ENCODE measurements at regions not wholly inside any gene's neighbourhood (a gene's known extent, or its start where the extent isn't known, plus 50 kb on each side); places are given as distances from the start of the nearest gene placed in this dataset.

GRCh38 chr15:70580286-70580685, 183.1 kb downstream of the UACA start:
- intact Hi-C loops (cut with DNase I): no loop called here
- 35% methylated on average over 8 of the region's 10 CpGs for WGBS (ENCODE audit: insufficient coverage, low coverage, low lambda C conversion rate, missing lambda C conversion rate)
- DNase-seq (peak in 1 of 3 donors; percentile 31), ATAC-seq (no peak)
- no peak overlapping the region for H3K4me3 ChIP-seq
- H3K27me3 ChIP-seq: no peaks in the 10 kb centered on the region
- H3K9me3 ChIP-seq: no peaks in the 10 kb centered on the region
- no peak for TF ChIP-seq POLR2A (IDR thresholded peaks at IDR 0.05)
- no peak for TF ChIP-seq CTCF (IDR thresholded peaks at IDR 0.05)
- no peaks in the 10 kb centered on the region for H3K4me1 ChIP-seq
- no peaks in the 10 kb centered on the region for H3K36me3 ChIP-seq
- H3K27ac ChIP-seq: no peak overlapping the region

GRCh38 chr15:70579766-70580165, 183.6 kb downstream of the UACA start:
- WGBS (ENCODE audit: insufficient coverage, low coverage, low lambda C conversion rate, missing lambda C conversion rate): 68% methylated on average over 3 of the region's 3 CpGs
- intact Hi-C loops (cut with DNase I): no loop called here
- no peak for TF ChIP-seq CTCF (IDR thresholded peaks at IDR 0.05)
- no peak for TF ChIP-seq POLR2A (IDR thresholded peaks at IDR 0.05)
- Histone ChIP-seq H3K4me3 (no peak overlapping the region), H3K36me3 (no peaks in the 10 kb centered on the region), H3K27me3 (no peaks in the 10 kb centered on the region), H3K27ac (no peak overlapping the region), H3K9me3 (no peaks in the 10 kb centered on the region), H3K4me1 (no peaks in the 10 kb centered on the region)
- DNase-seq (peak in 1 of 3 donors; percentile 27), ATAC-seq (no peak)

- no peak for TF ChIP-seq CTCF (IDR thresholded peaks at IDR 0.05)
- WGBS (ENCODE audit: insufficient coverage, low coverage, low lambda C conversion rate, missing lambda C conversion rate): 96% methylated on average over 9 of the region's 10 CpGs
- intact Hi-C loops (cut with DNase I): no loop called here
- DNase-seq: peak in 1 of 3 donors; percentile 28
- Histone ChIP-seq H3K36me3 (no peaks in the 10 kb centered on the region), H3K27me3 (no peaks in the 10 kb centered on the region), H3K27ac (no peak overlapping the region), H3K4me3 (no peak overlapping the region), H3K9me3 (no peaks in the 10 kb centered on the region), H3K4me1 (no peaks in the 10 kb centered on the region)
- no peak for ATAC-seq
Measured at GRCh38 chr15:70578196-70578595, 185.2 kb downstream of the UACA start.

- WGBS (ENCODE audit: insufficient coverage, low coverage, low lambda C conversion rate, missing lambda C conversion rate): 45% methylated on average over 4 of the region's 4 CpGs
- H3K4me1 ChIP-seq: no peaks in the 10 kb centered on the region
- DNase-seq: no peak
- TF ChIP-seq POLR2A (IDR thresholded peaks at IDR 0.05) (no peak), CTCF (IDR thresholded peaks at IDR 0.05) (no peak)
- intact Hi-C loops (cut with DNase I): no loop called here
- H3K36me3 ChIP-seq: no peaks in the 10 kb centered on the region
- H3K27me3 ChIP-seq: no peaks in the 10 kb centered on the region
- ATAC-seq: no peak
- H3K4me3 ChIP-seq: no peak overlapping the region
- no peaks in the 10 kb centered on the region for H3K9me3 ChIP-seq
- H3K27ac ChIP-seq: no peak overlapping the region
Measured at GRCh38 chr15:70576696-70577095, 186.7 kb downstream of the UACA start.

- DNase-seq: no peak
- no peak for TF ChIP-seq POLR2A (IDR thresholded peaks at IDR 0.05)
- 73% methylated on average over 2 of the region's 3 CpGs for WGBS (ENCODE audit: insufficient coverage, low coverage, low lambda C conversion rate, missing lambda C conversion rate)
- Histone ChIP-seq H3K27ac (no peak overlapping the region), H3K4me1 (no peaks in the 10 kb centered on the region), H3K4me3 (no peak overlapping the region), H3K27me3 (no peaks in the 10 kb centered on the region), H3K9me3 (no peaks in the 10 kb centered on the region), H3K36me3 (no peaks in the 10 kb centered on the region)
- intact Hi-C loops (cut with DNase I): no loop called here
- ATAC-seq: no peak
Measured at GRCh38 chr15:70576276-70576675, 187.1 kb downstream of the UACA start.
